ENCODE measurements at regions not wholly inside any gene's neighbourhood (a gene's known extent, or its start where the extent isn't known, plus 50 kb on each side); places are given as distances from the start of the nearest gene placed in this dataset.
A peak's percentile ranks its signal among the peaks of the same experiment; 100 is the strongest.

DNA sequence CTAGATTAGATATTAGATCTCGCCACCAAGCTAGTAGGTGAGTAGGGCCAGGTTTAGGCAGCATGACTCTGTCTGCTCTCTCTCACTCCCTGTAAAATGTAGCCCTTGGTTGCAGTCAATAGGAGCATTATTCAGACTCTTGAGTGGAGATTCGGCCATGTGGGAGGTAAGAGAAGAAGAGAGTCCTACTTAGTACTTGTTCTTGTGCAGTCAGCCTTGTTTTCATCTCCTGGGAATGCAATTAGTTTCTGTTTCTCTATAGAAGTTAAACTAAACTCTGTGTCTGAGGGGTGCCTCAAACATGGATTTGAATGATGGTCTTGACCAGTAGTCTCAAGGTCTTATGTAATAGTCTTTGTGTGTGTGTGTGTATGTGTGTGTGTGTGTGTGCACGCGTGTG lies 229.5 kb upstream of the DPH6 start:
- Histone ChIP-seq H3K36me3 (ENCODE audit: control insufficient read depth in 1 of 2, insufficient read depth in 2 of 2, low read depth in 1 of 2, low read length in 2 of 2) (no peaks in the 10 kb centered on the region), H2BK120ac (ENCODE audit: low read depth, low read length) (no peak overlapping the region), H4K91ac (ENCODE audit: low read length) (no peak overlapping the region), H3K4me2 (ENCODE audit: low read length, poor library complexity, severe bottlenecking) (no peak overlapping the region), H3K14ac (ENCODE audit: low read length in 2 of 2) (no peak overlapping the region), H3K27ac (ENCODE audit: low read length, poor library complexity, severe bottlenecking) (no peak overlapping the region), H2BK15ac (ENCODE audit: low read depth, poor library complexity, severe bottlenecking) (no peak overlapping the region), H2AK5ac (ENCODE audit: low read length, severe bottlenecking) (no peak overlapping the region), H3K79me1 (replicated peaks; ENCODE audit: low read length, poor library complexity, severe bottlenecking) (no peaks in the 10 kb centered on the region), H3K23ac (ENCODE audit: low read length in 2 of 2) (no peak overlapping the region), H2BK12ac (ENCODE audit: low read length in 2 of 2) (no peak overlapping the region), H3K4ac (ENCODE audit: low read depth in 1 of 2, low read length in 2 of 2) (no peak overlapping the region), H3K27me3 (ENCODE audit: control insufficient read depth in 1 of 2, insufficient read depth in 1 of 2, low read length in 2 of 2) (no peaks in the 10 kb centered on the region), H2AFZ (ENCODE audit: low read depth, low read length) (no peak overlapping the region), H4K8ac (ENCODE audit: low read length) (no peak overlapping the region), H3K9me3 (ENCODE audit: control insufficient read depth, low read length) (no peaks in the 10 kb centered on the region), H3K4me1 (ENCODE audit: control insufficient read depth, insufficient read depth, low read depth, low read length) (peaks cover 2% of the 10 kb centered on the region), H3K18ac (ENCODE audit: low read depth in 1 of 2, low read length in 2 of 2) (peak overlapping the region in 1 of 2 experiments; percentile 17), H2BK5ac (ENCODE audit: low read depth, low read length, poor library complexity, severe bottlenecking) (no peak overlapping the region), H3K4me3 (ENCODE audit: insufficient read depth in 1 of 2, low read depth in 1 of 2, low read length in 2 of 2) (no peak overlapping the region), H3K9ac (ENCODE audit: low read length) (no peak overlapping the region)
- no peak for DNase-seq
- WGBS = 96% methylated on average over 2 of the region's 4 CpGs

GRCh38 chr15:35777061-35777460 lies 231.1 kb upstream of the DPH6 start:
- Histone ChIP-seq H3K27ac (ENCODE audit: low read length, poor library complexity, severe bottlenecking) (no peak overlapping the region), H4K8ac (ENCODE audit: low read length) (no peak overlapping the region), H2BK12ac (ENCODE audit: low read length in 2 of 2) (no peak overlapping the region), H2AFZ (ENCODE audit: low read depth, low read length) (no peak overlapping the region), H2BK120ac (ENCODE audit: low read depth, low read length) (no peak overlapping the region), H2BK5ac (ENCODE audit: low read depth, low read length, poor library complexity, severe bottlenecking) (no peak overlapping the region), H3K4me2 (ENCODE audit: low read length, poor library complexity, severe bottlenecking) (no peak overlapping the region), H3K9me3 (ENCODE audit: control insufficient read depth, low read length) (no peaks in the 10 kb centered on the region), H3K79me1 (replicated peaks; ENCODE audit: low read length, poor library complexity, severe bottlenecking) (no peaks in the 10 kb centered on the region), H2AK5ac (ENCODE audit: low read length, severe bottlenecking) (no peak overlapping the region), H3K9ac (ENCODE audit: low read length) (no peak overlapping the region), H4K91ac (ENCODE audit: low read length) (no peak overlapping the region), H2BK15ac (ENCODE audit: low read depth, poor library complexity, severe bottlenecking) (no peak overlapping the region), H3K23ac (ENCODE audit: low read length in 2 of 2) (no peak overlapping the region), H3K14ac (ENCODE audit: low read length in 2 of 2) (no peak overlapping the region), H3K18ac (ENCODE audit: low read depth in 1 of 2, low read length in 2 of 2) (peak overlapping the region in 1 of 2 experiments; percentile 40), H3K36me3 (ENCODE audit: control insufficient read depth in 1 of 2, insufficient read depth in 2 of 2, low read depth in 1 of 2, low read length in 2 of 2) (no peaks in the 10 kb centered on the region), H3K4me1 (ENCODE audit: control insufficient read depth, insufficient read depth, low read depth, low read length) (peaks cover 2% of the 10 kb centered on the region), H3K27me3 (ENCODE audit: control insufficient read depth in 1 of 2, insufficient read depth in 1 of 2, low read length in 2 of 2) (no peaks in the 10 kb centered on the region), H3K4ac (ENCODE audit: low read depth in 1 of 2, low read length in 2 of 2) (no peak overlapping the region), H3K4me3 (ENCODE audit: insufficient read depth in 1 of 2, low read depth in 1 of 2, low read length in 2 of 2) (no peak overlapping the region)
- no peak for DNase-seq
- 53% methylated on average over 9 of the region's 9 CpGs for WGBS

- no peak overlapping the region for H2AK5ac ChIP-seq (ENCODE audit: low read length, severe bottlenecking)
- H3K23ac ChIP-seq (ENCODE audit: low read length in 2 of 2) = no peak overlapping the region
- H3K4ac ChIP-seq (ENCODE audit: low read depth in 1 of 2, low read length in 2 of 2) = no peak overlapping the region
- H4K91ac ChIP-seq (ENCODE audit: low read length) = no peak overlapping the region
- H3K27me3 ChIP-seq (ENCODE audit: control insufficient read depth in 1 of 2, insufficient read depth in 1 of 2, low read length in 2 of 2) = no peaks in the 10 kb centered on the region
- no peak overlapping the region for H2AFZ ChIP-seq (ENCODE audit: low read depth, low read length)
- no peaks in the 10 kb centered on the region for H3K36me3 ChIP-seq (ENCODE audit: control insufficient read depth in 1 of 2, insufficient read depth in 2 of 2, low read depth in 1 of 2, low read length in 2 of 2)
- H2BK120ac ChIP-seq (ENCODE audit: low read depth, low read length) = no peak overlapping the region
- H3K9ac ChIP-seq (ENCODE audit: low read length) = no peak overlapping the region
- H3K18ac ChIP-seq (ENCODE audit: low read depth in 1 of 2, low read length in 2 of 2) = no peak overlapping the region
- H3K4me3 ChIP-seq (ENCODE audit: insufficient read depth in 1 of 2, low read depth in 1 of 2, low read length in 2 of 2) = no peak overlapping the region
- no peak overlapping the region for H3K4me2 ChIP-seq (ENCODE audit: low read length, poor library complexity, severe bottlenecking)
- H3K79me1 ChIP-seq (replicated peaks; ENCODE audit: low read length, poor library complexity, severe bottlenecking) = no peaks in the 10 kb centered on the region
- H4K8ac ChIP-seq (ENCODE audit: low read length) = no peak overlapping the region
- H3K27ac ChIP-seq (ENCODE audit: low read length, poor library complexity, severe bottlenecking) = no peak overlapping the region
- H2BK5ac ChIP-seq (ENCODE audit: low read depth, low read length, poor library complexity, severe bottlenecking) = no peak overlapping the region
- H3K4me1 ChIP-seq (ENCODE audit: control insufficient read depth, insufficient read depth, low read depth, low read length) = peaks cover 1% of the 10 kb centered on the region
- no peak overlapping the region for H2BK12ac ChIP-seq (ENCODE audit: low read length in 2 of 2)
- no peak overlapping the region for H3K14ac ChIP-seq (ENCODE audit: low read length in 2 of 2)
- DNase-seq = no peak
- no peak overlapping the region for H2BK15ac ChIP-seq (ENCODE audit: low read depth, poor library complexity, severe bottlenecking)
- H3K9me3 ChIP-seq (ENCODE audit: control insufficient read depth, low read length) = no peaks in the 10 kb centered on the region
Observed at GRCh38 chr15:35783203-35783602, 237.2 kb upstream of the DPH6 start.

- Histone ChIP-seq H3K9me3 (ENCODE audit: control insufficient read depth, low read length) (no peaks in the 10 kb centered on the region), H3K23ac (ENCODE audit: low read length in 2 of 2) (no peak overlapping the region), H2AFZ (ENCODE audit: low read depth, low read length) (no peak overlapping the region), H3K4ac (ENCODE audit: low read depth in 1 of 2, low read length in 2 of 2) (no peak overlapping the region), H2BK12ac (ENCODE audit: low read length in 2 of 2) (no peak overlapping the region), H3K14ac (ENCODE audit: low read length in 2 of 2) (no peak overlapping the region), H3K4me2 (ENCODE audit: low read length, poor library complexity, severe bottlenecking) (no peak overlapping the region), H3K36me3 (ENCODE audit: control insufficient read depth in 1 of 2, insufficient read depth in 2 of 2, low read depth in 1 of 2, low read length in 2 of 2) (no peaks in the 10 kb centered on the region), H3K27ac (ENCODE audit: low read length, poor library complexity, severe bottlenecking) (no peak overlapping the region), H3K4me3 (ENCODE audit: insufficient read depth in 1 of 2, low read depth in 1 of 2, low read length in 2 of 2) (no peak overlapping the region), H4K91ac (ENCODE audit: low read length) (no peak overlapping the region), H3K4me1 (ENCODE audit: control insufficient read depth, insufficient read depth, low read depth, low read length) (peaks cover 1% of the 10 kb centered on the region), H2BK120ac (ENCODE audit: low read depth, low read length) (no peak overlapping the region), H2BK15ac (ENCODE audit: low read depth, poor library complexity, severe bottlenecking) (no peak overlapping the region), H3K79me1 (replicated peaks; ENCODE audit: low read length, poor library complexity, severe bottlenecking) (no peaks in the 10 kb centered on the region), H3K27me3 (ENCODE audit: control insufficient read depth in 1 of 2, insufficient read depth in 1 of 2, low read length in 2 of 2) (no peaks in the 10 kb centered on the region), H4K8ac (ENCODE audit: low read length) (no peak overlapping the region), H2AK5ac (ENCODE audit: low read length, severe bottlenecking) (no peak overlapping the region), H2BK5ac (ENCODE audit: low read depth, low read length, poor library complexity, severe bottlenecking) (no peak overlapping the region), H3K18ac (ENCODE audit: low read depth in 1 of 2, low read length in 2 of 2) (no peak overlapping the region), H3K9ac (ENCODE audit: low read length) (no peak overlapping the region)
- peak; percentile 6 for DNase-seq
- 50% methylated on average over 1 of the region's 2 CpGs for WGBS
Observed at GRCh38 chr15:35784745-35785144, 238.8 kb upstream of the DPH6 start.
